PC-9 (cell line): ENCODE measurements at regions not wholly inside any gene's neighbourhood (a gene's known extent, or its start where the extent isn't known, plus 50 kb on each side); places are given as distances from the start of the nearest gene placed in this dataset.

ENCODE experiments used
- EZH2 ChIP-seq: fragments of 200-600 bp; sonication (generic); IDR thresholded peaks from 2 replicates; pipeline ENCODE4 v1.8.0; 2017; ENCODE audit warnings: antibody characterized with exemption, low read depth
- TF ChIP-seq, protein P1 (sequence below): fragments of 200-600 bp; sonication (generic); conservative IDR thresholded peaks from 2 replicates; pipeline ENCODE4 v1.6.1; 2017; ENCODE audit warnings: mixed run types, antibody characterized with exemption, mild to moderate bottlenecking, moderate library complexity

- TF ChIP-seq, protein P1, sequence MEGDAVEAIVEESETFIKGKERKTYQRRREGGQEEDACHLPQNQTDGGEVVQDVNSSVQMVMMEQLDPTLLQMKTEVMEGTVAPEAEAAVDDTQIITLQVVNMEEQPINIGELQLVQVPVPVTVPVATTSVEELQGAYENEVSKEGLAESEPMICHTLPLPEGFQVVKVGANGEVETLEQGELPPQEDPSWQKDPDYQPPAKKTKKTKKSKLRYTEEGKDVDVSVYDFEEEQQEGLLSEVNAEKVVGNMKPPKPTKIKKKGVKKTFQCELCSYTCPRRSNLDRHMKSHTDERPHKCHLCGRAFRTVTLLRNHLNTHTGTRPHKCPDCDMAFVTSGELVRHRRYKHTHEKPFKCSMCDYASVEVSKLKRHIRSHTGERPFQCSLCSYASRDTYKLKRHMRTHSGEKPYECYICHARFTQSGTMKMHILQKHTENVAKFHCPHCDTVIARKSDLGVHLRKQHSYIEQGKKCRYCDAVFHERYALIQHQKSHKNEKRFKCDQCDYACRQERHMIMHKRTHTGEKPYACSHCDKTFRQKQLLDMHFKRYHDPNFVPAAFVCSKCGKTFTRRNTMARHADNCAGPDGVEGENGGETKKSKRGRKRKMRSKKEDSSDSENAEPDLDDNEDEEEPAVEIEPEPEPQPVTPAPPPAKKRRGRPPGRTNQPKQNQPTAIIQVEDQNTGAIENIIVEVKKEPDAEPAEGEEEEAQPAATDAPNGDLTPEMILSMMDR: no peak
- TF ChIP-seq EZH2: no peak
Observed at GRCh38 chrX:3428792-3429191, 82.3 kb upstream of the MXRA5 start.
